ENCODE measurements at regions not wholly inside any gene's neighbourhood (a gene's known extent, or its start where the extent isn't known, plus 50 kb on each side); places are given as distances from the start of the nearest gene placed in this dataset.

DNA sequence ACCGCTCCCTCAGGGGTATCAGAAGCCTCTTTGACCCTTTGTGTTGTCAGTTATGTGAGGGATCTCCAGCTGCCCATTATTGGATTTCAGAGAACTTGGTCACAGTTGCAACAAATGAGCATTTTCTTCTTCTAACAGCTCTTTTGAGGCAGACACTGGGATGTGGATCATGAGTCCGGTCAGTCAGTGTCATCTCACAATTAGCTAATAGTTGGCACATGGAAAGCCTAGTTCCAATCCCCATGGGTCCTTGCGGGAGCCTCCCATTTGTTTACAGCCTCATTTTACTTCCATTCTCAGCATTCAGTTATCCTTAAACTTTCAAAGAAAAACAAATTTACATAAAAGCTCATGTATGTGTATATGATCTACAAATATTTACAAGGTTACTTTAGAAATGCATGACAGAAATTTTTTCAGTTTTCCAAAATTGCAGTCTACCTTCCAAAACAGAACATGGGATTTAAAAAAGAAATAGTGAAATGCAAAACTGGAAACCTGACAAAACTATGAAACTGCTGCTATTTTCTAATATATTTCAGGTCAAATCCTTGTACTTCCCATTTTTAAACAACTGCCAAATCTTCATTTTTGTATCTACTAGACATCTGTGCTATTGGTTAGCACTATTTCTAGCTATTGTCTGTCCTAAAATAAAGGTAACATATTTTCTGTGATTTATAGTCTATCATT lies 547.1 kb upstream of the ZEB2 start:
- peak in 1 of 5 donors; percentile 16 for DNase-seq
- Histone ChIP-seq H3K4me3 (no peak overlapping the region), H3K9me3 (no peaks in the 10 kb centered on the region), H3K27me3 (no peaks in the 10 kb centered on the region), H3K4me1 (ENCODE audit: insufficient read depth) (peaks cover 4% of the 10 kb centered on the region), H3K27ac (no peak overlapping the region), H3K36me3 (no peaks in the 10 kb centered on the region)
- intact Hi-C loops (cut with DNase I): no loop called here
- 64 to 79% (median 78%) methylated on average over 3 of the region's 3 CpGs for WGBS, 3 donors
- TF ChIP-seq, protein P1, sequence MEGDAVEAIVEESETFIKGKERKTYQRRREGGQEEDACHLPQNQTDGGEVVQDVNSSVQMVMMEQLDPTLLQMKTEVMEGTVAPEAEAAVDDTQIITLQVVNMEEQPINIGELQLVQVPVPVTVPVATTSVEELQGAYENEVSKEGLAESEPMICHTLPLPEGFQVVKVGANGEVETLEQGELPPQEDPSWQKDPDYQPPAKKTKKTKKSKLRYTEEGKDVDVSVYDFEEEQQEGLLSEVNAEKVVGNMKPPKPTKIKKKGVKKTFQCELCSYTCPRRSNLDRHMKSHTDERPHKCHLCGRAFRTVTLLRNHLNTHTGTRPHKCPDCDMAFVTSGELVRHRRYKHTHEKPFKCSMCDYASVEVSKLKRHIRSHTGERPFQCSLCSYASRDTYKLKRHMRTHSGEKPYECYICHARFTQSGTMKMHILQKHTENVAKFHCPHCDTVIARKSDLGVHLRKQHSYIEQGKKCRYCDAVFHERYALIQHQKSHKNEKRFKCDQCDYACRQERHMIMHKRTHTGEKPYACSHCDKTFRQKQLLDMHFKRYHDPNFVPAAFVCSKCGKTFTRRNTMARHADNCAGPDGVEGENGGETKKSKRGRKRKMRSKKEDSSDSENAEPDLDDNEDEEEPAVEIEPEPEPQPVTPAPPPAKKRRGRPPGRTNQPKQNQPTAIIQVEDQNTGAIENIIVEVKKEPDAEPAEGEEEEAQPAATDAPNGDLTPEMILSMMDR (IDR thresholded peaks at IDR 0.05): no peak
- TF ChIP-seq EP300 (IDR thresholded peaks at IDR 0.05): no peak
- no peak for TF ChIP-seq POLR2A (IDR thresholded peaks at IDR 0.05)

DNA sequence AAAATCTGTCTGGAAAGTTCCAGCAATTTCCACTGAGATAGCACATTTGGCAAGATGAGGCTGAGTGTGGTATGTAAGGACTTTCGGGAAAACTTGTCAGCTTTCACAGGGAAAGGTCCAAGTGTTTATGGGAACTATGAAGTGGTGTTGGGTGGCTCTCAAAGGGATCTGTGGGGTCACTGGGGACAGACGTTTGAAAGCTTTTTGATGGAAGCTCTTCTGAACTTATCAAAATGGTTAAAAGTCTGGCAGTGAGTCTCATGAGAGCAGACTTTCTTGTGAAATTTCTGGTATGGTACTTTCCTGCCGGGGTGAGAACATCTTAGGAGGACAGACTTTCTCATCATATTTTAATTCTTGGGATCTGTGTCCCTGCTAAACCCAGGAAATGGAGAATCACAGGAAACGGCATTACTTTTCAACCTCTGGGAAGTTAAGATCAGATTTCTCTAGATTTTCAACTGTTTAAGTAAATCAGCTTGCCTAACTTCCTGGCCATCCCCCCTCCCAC lies 546.3 kb upstream of the ZEB2 start:
- no peak for DNase-seq
- Histone ChIP-seq H3K27me3 (no peaks in the 10 kb centered on the region), H3K36me3 (no peaks in the 10 kb centered on the region), H3K9me3 (no peaks in the 10 kb centered on the region), H3K4me1 (ENCODE audit: insufficient read depth) (peaks cover 4% of the 10 kb centered on the region), H3K27ac (no peak overlapping the region), H3K4me3 (no peak overlapping the region)
- 22 to 41% (median 30%) methylated on average over 4 of the region's 4 CpGs for WGBS, 3 donors
- intact Hi-C loops (cut with DNase I): no loop called here
- TF ChIP-seq, protein P1 (IDR thresholded peaks at IDR 0.05): no peak
- TF ChIP-seq POLR2A (IDR thresholded peaks at IDR 0.05) (no peak), EP300 (IDR thresholded peaks at IDR 0.05) (no peak)

DNA sequence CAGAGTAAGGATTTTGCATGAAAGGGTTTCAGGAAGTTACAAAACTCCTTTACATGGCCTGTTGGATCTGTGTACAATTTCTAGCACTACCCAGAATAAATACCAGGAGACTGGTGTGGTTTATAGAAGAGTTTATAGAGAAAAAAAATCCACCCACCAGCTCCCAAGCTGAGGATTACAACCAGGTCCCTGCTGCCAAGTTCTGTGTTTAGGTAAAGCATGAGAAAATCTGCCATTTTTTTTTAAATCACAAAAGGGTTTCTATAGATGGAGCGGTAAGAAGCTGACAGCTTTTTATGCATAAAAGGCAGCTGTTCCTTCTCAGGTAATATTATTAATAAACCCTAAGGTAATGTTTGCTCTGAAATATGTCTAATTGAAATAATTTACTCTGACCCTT lies 545.4 kb upstream of the ZEB2 start:
- 88 to 94% (median 89%) methylated on average over 1 of the region's 1 CpG for WGBS, 3 donors
- H3K27ac ChIP-seq: no peak overlapping the region
- no peak overlapping the region for H3K4me3 ChIP-seq
- peaks cover 4% of the 10 kb centered on the region for H3K4me1 ChIP-seq (ENCODE audit: insufficient read depth)
- no peaks in the 10 kb centered on the region for H3K27me3 ChIP-seq
- intact Hi-C loops (cut with DNase I): no loop called here
- no peak for DNase-seq
- H3K9me3 ChIP-seq: no peaks in the 10 kb centered on the region
- TF ChIP-seq, protein P1 (IDR thresholded peaks at IDR 0.05): no peak
- TF ChIP-seq EP300 (IDR thresholded peaks at IDR 0.05) (no peak), POLR2A (IDR thresholded peaks at IDR 0.05) (no peak)
- no peaks in the 10 kb centered on the region for H3K36me3 ChIP-seq

DNA sequence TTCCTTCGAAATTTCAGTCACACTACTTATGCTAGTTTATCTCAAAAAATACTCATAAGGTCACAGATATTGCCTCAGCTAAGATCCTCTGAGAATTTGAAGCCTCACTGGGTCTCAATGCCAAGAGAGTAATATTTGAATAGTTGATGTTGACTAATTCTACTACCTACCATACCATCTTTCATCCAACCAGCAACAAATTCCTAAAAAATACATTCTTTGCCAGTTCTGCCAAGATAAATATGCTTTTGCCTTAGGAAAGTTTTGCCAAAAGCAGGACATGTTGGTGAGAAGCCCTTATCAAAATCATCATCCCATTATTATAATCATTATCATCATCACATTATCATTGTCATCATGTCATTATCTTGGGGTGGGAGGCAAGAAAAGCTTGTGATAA lies 544.6 kb upstream of the ZEB2 start:
- Histone ChIP-seq H3K36me3 (no peaks in the 10 kb centered on the region), H3K4me3 (no peak overlapping the region), H3K4me1 (ENCODE audit: insufficient read depth) (peaks cover 4% of the 10 kb centered on the region), H3K27me3 (no peaks in the 10 kb centered on the region), H3K9me3 (no peaks in the 10 kb centered on the region), H3K27ac (no peak overlapping the region)
- no peak for TF ChIP-seq EP300 (IDR thresholded peaks at IDR 0.05)
- TF ChIP-seq POLR2A (IDR thresholded peaks at IDR 0.05): no peak
- TF ChIP-seq, protein P1 (IDR thresholded peaks at IDR 0.05): no peak
- 44 to 67% (median 54%) methylated on average over 1 of the region's 1 CpG for WGBS, 3 donors
- intact Hi-C loops (cut with DNase I): no loop called here
- no peak for DNase-seq
